SW480 (cell line): ENCODE measurements at regions not wholly inside any gene's neighbourhood (a gene's known extent, or its start where the extent isn't known, plus 50 kb on each side); places are given as distances from the start of the nearest gene placed in this dataset.

Experiments
- DNase-seq: peaks from one replicate; pipeline ENCODE4 v3.0.0-alpha.2; 2016; ENCODE audit warnings: low spot score

- DNase-seq: no peak
Measured at GRCh38 chr16:73448970-73449369, 401.0 kb upstream of the ZFHX3 start.

- DNase-seq: no peak
Measured at GRCh38 chr16:73447846-73448245, 399.9 kb upstream of the ZFHX3 start.

GRCh38 chr16:73434621-73435020, 386.7 kb upstream of the ZFHX3 start:
- no peak for DNase-seq

GRCh38 chr16:73433731-73434307, 385.9 kb upstream of the ZFHX3 start:
- DNase-seq: no peak

- no peak for DNase-seq
Measured at GRCh38 chr16:73432850-73433730, 385.2 kb upstream of the ZFHX3 start.

GRCh38 chr16:73430138-73430537, 382.2 kb upstream of the ZFHX3 start:
- DNase-seq: no peak

- no peak for DNase-seq
Measured at GRCh38 chr16:73428121-73428520, 380.2 kb upstream of the ZFHX3 start.

- DNase-seq: no peak
Measured at GRCh38 chr16:73427164-73427563, 379.2 kb upstream of the ZFHX3 start.

GRCh38 chr16:73426433-73427160, 378.7 kb upstream of the ZFHX3 start:
- DNase-seq: no peak

- DNase-seq: no peak
Measured at GRCh38 chr16:73420676-73421075, 372.7 kb upstream of the ZFHX3 start.

GRCh38 chr16:73420244-73420643, 372.3 kb upstream of the ZFHX3 start:
- no peak for DNase-seq

- no peak for DNase-seq
Measured at GRCh38 chr16:73418691-73419090, 370.8 kb upstream of the ZFHX3 start.

GRCh38 chr16:73418051-73418450, 370.1 kb upstream of the ZFHX3 start:
- no peak for DNase-seq

- DNase-seq: no peak
Measured at GRCh38 chr16:73415286-73415685, 367.4 kb upstream of the ZFHX3 start.

- DNase-seq: no peak
Measured at GRCh38 chr16:73414638-73415037, 366.7 kb upstream of the ZFHX3 start.

- DNase-seq: no peak
Measured at GRCh38 chr16:73413830-73414190, 365.9 kb upstream of the ZFHX3 start.

- DNase-seq: no peak
Measured at GRCh38 chr16:73413091-73413829, 365.3 kb upstream of the ZFHX3 start.

- no peak for DNase-seq
Measured at GRCh38 chr16:73412416-73412815, 364.5 kb upstream of the ZFHX3 start.

GRCh38 chr16:73408716-73409115, 360.8 kb upstream of the ZFHX3 start:
- no peak for DNase-seq

GRCh38 chr16:73408311-73408710, 360.4 kb upstream of the ZFHX3 start:
- DNase-seq: no peak

- DNase-seq: no peak
Measured at GRCh38 chr16:73405851-73406250, 357.9 kb upstream of the ZFHX3 start.

- no peak for DNase-seq
Measured at GRCh38 chr16:73404001-73404400, 356.1 kb upstream of the ZFHX3 start.
